GM12875 (cell line): ENCODE measurements at regions not wholly inside any gene's neighbourhood (a gene's known extent, or its start where the extent isn't known, plus 50 kb on each side); places are given as distances from the start of the nearest gene placed in this dataset.

Experiments
- H3K4me3 ChIP-seq: one replicate; pipeline ENCODE4 v1.5.1; 2011; ENCODE audit warnings: low read depth, low read length, control low read depth
- CTCF ChIP-seq: IDR thresholded peaks from 2 replicates; pipeline ENCODE4 v1.5.1; 2011; ENCODE audit warnings: low read depth, mild to moderate bottlenecking, control low read depth, inconsistent platforms, low read length, moderate library complexity, borderline replicate concordance; ENCODE audit not compliant: insufficient read depth

DNA sequence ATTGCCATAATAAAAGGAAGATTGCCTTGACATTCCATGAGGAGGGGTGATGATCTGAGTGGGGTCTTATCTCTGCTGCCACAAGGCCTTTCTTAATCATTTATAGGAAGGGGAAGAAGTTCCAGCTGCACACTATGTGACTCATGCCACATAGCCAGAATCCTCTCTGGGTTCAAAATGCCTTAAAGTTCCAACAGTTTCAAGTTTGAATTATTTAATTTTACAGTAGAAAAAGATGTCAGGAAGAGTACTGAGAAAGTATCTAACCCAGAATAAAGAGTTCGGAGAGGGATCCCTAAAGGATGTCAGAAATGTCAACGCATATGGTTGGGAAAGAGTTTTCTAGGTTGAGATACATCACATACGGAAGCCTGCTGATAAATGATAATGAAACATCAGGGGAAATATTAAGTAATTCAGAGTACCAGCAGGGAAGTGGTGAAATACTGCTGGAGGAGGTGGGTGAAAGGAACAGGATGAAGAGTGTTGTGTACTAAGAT is 999.9 kb downstream of the TSN start:
- no peak overlapping the region for H3K4me3 ChIP-seq
- TF ChIP-seq CTCF, result no peak

DNA sequence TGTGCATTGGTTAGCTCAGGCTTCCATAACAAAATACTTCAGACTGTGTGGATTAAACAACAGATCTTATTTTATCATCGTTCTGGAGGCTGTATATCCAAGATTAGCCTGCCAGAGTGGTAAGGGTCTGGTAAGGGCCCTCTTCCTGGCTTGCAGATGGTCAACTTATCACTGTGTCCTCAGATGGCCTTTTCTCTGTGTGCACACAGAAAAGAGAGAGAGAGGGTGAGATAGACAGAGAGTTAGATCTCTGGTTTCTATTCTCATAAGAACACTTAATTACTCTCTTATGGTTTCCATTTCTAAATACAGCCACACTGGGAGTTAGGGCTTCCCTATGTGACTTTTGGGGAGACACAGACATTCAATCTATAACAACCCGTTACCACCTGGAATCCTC is 1003.5 kb downstream of the TSN start:
- H3K4me3 ChIP-seq, result no peak overlapping the region

DNA sequence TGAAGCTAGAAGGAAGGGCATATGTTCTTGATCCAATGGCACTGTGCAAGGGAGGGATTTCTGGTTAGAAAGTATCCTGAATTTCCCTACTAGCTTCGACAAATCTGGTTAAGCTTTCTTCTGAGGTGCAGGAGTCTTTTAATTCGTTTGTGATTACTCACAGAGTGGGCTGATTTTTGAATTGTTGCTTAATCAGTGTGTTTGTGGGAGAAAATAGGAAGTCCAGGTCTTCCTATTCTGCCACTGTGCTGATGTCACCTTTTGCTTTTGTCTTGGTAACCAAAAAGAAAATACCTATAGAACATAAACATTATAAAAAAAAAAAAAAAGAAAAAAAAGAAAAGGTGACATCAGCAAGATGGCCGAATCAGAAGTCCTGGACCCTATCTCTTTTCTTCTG is 1008.6 kb downstream of the TSN start:
- no peak overlapping the region for H3K4me3 ChIP-seq
- no peak for TF ChIP-seq CTCF

More for the DNA sequence above, 1003.5 kb downstream of the TSN start:
- TF ChIP-seq CTCF, result no peak

DNA sequence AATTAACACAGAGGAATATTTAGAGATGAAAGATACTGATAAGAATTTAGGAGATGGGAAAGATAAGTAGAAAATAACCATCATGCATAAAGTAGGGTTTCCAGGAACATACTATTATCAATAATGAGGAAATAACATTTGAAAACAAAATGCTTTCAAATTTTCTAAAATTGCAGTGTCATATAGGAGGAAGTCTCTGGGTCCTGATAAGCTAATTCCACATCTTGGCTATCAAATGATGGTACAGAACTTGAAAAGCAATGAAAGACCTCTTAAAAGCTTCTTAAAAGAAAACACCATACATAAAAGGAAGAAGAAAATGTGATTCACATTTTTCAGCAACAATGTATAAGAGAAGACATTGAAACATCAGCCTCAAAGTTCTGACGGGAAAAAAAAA is 1024.8 kb downstream of the TSN start:
- no peak for TF ChIP-seq CTCF

DNA sequence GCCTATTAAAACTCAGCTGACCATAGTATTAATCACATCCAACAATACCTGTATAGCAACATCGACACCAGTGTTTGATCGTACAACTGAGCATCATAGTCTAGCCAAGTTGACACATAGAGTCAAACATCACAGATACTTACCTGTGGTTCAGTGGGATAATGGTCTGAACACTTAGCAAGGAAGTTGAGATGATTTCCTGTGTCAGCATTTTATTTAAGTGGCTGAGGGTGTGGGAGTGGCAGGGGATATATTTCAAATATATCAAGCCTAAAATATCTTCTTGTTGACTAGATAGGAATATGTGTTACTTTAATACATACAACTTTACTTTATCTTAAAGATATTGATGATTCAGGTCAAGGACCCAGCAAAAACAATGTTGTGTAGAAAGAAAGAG is 1038.6 kb downstream of the TSN start:
- no peak overlapping the region for H3K4me3 ChIP-seq
- TF ChIP-seq CTCF, result no peak

More for the DNA sequence above, 1024.8 kb downstream of the TSN start:
- no peak overlapping the region for H3K4me3 ChIP-seq

- no peak for TF ChIP-seq CTCF
- H3K4me3 ChIP-seq, result no peak overlapping the region
Measured at GRCh38 chr2:122795763-122796162, 1040.3 kb downstream of the TSN start.

GRCh38 chr2:122799391-122799790 is 1043.9 kb downstream of the TSN start:
- H3K4me3 ChIP-seq, result no peak overlapping the region
- TF ChIP-seq CTCF, result no peak
